Fibroblast of lung (primary cell): ENCODE measurements at regions not wholly inside any gene's neighbourhood (a gene's known extent, or its start where the extent isn't known, plus 50 kb on each side); places are given as distances from the start of the nearest gene placed in this dataset.

Experiments used
- DNase-seq, 2 donors: peaks; one replicate each; pipeline versions ENCODE4 v3.0.0 to v3.0.0-alpha.2; 2010; ENCODE audit warnings: low read depth in 2 of 2
- H2AFZ ChIP-seq: 2 replicates; pipeline ENCODE4 v1.5.1; 2012; ENCODE audit warnings: low read length, control low read depth, inconsistent platforms
- H3K27ac ChIP-seq: 2 replicates; pipeline ENCODE4 v1.5.1; 2011; ENCODE audit warnings: low read length, control low read depth; ENCODE audit not compliant: insufficient read depth
- H3K27me3 ChIP-seq: 2 replicates; pipeline ENCODE4 v1.5.1; 2011; ENCODE audit warnings: mild to moderate bottlenecking, low read length; ENCODE audit not compliant: control insufficient read depth, insufficient read depth
- H3K36me3 ChIP-seq: 2 replicates; pipeline ENCODE4 v1.5.1; 2011; ENCODE audit warnings: low read length; ENCODE audit not compliant: control insufficient read depth, insufficient read depth
- H3K4me1 ChIP-seq: 2 replicates; pipeline ENCODE4 v1.5.1; 2011; ENCODE audit warnings: low read length; ENCODE audit not compliant: control insufficient read depth, insufficient read depth; ENCODE audit errors: extremely low read depth
- H3K4me2 ChIP-seq: 2 replicates; pipeline ENCODE4 v1.5.1; 2011; ENCODE audit warnings: low read length, control low read depth; ENCODE audit not compliant: insufficient read depth; ENCODE audit errors: extremely low read depth
- H3K4me3 ChIP-seq, 4 experiments: fragments of 200-600 bp in 1 of 4; sonication (generic) in 1 of 4; replicated peaks in 1 of 4; 2 replicates each; pipeline ENCODE4 v1.5.1; 2011 to 2016; ENCODE audit warnings: low read length in 4 of 4, low read depth in 3 of 4, mild to moderate bottlenecking in 3 of 4, control low read depth in 2 of 4, inconsistent platforms in 1 of 4, mixed read lengths in 1 of 4; ENCODE audit not compliant: insufficient read depth in 1 of 4; ENCODE audit errors: control extremely low read depth in 1 of 4
- H3K79me2 ChIP-seq: 2 replicates; pipeline ENCODE4 v1.5.1; 2012; ENCODE audit warnings: mild to moderate bottlenecking, low read length, inconsistent platforms; ENCODE audit not compliant: control insufficient read depth, insufficient read depth
- H3K9ac ChIP-seq: 2 replicates; pipeline ENCODE4 v1.5.1; 2011; ENCODE audit warnings: mild to moderate bottlenecking, low read length, control low read depth; ENCODE audit not compliant: insufficient read depth
- H3K9me3 ChIP-seq: 2 replicates; pipeline ENCODE4 v1.5.1; 2012; ENCODE audit warnings: low read depth, low read length; ENCODE audit not compliant: control insufficient read depth, insufficient read depth
- H4K20me1 ChIP-seq: 2 replicates; pipeline ENCODE4 v1.5.1; 2011; ENCODE audit warnings: low read length; ENCODE audit not compliant: control insufficient read depth, insufficient read depth; ENCODE audit errors: extremely low read depth
- EZH2 ChIP-seq: IDR thresholded peaks from 2 replicates; pipeline ENCODE4 v1.5.1; 2012; ENCODE audit warnings: low read length, control low read depth, mild to moderate bottlenecking; ENCODE audit errors: missing control alignments
- TF ChIP-seq, protein P1 (sequence below), 2 donors: IDR thresholded peaks in 1 of 2; conservative IDR thresholded peaks in 1 of 2; 1 replicate in 1 of 2; 2 replicates in 1 of 2; pipeline ENCODE4 v1.5.1; 2011 to 2012; ENCODE audit warnings: low read length in 2 of 2, control low read depth in 1 of 2, inconsistent platforms in 1 of 2, low read depth in 1 of 2, mild to moderate bottlenecking in 1 of 2

DNA sequence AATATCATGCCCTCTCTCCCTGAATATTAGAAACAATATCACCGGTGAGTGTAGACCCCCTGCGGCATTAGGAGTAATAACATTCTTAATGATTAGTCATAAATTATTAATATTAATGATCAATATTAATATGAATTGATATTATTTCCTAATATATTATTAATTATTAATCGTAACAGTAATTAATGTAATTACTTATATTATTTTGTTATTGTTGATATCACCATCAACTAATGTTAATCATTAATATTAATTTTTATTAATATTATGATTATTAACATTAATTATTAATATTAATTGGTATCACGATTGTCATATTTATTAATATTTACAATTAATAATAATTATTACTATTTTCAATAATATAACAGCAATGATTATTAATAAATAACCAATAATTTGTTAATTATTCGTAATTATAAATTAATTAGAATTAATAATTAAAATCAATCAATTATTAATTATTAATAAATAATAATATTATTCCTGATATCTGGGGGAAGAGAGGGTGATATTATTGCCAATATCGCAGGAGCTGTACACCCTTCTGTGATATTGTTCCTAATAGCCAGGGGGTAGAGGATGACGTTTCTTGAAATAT is 528.8 kb upstream of the PCDH20 start:
- Histone ChIP-seq H4K20me1 (no peaks in the 10 kb centered on the region), H3K9me3 (no peaks in the 10 kb centered on the region)

DNA sequence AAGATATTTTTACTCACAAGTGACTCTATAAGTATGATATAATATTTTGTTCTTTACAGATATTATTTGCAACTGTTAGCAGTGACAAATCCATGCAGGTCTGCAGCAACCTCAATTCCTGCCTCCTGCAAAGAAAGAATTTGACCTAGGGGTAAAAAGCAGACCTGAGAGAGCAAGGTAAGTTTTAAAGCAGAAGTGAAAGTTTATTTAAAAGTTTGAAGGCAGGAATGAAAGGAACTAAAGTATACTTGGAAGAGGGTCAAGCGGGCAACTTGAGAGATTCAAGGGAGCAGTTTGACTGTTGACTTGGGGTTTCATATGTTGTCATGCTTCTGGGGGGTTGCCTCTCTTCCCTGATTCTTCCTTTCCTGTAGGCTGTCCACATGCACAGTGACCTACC is 520.1 kb upstream of the PCDH20 start:
- DNase-seq, result no peak
- Histone ChIP-seq H3K4me3 (no peak overlapping the region), H3K36me3 (no peaks in the 10 kb centered on the region), H3K4me2 (no peak overlapping the region), H3K27ac (no peak overlapping the region), H3K27me3 (no peaks in the 10 kb centered on the region), H4K20me1 (no peaks in the 10 kb centered on the region), H3K9ac (no peak overlapping the region), H3K9me3 (no peaks in the 10 kb centered on the region), H2AFZ (no peak overlapping the region), H3K4me1 (no peaks in the 10 kb centered on the region), H3K79me2 (no peaks in the 10 kb centered on the region)
- no peak for TF ChIP-seq EZH2
- TF ChIP-seq, protein P1, sequence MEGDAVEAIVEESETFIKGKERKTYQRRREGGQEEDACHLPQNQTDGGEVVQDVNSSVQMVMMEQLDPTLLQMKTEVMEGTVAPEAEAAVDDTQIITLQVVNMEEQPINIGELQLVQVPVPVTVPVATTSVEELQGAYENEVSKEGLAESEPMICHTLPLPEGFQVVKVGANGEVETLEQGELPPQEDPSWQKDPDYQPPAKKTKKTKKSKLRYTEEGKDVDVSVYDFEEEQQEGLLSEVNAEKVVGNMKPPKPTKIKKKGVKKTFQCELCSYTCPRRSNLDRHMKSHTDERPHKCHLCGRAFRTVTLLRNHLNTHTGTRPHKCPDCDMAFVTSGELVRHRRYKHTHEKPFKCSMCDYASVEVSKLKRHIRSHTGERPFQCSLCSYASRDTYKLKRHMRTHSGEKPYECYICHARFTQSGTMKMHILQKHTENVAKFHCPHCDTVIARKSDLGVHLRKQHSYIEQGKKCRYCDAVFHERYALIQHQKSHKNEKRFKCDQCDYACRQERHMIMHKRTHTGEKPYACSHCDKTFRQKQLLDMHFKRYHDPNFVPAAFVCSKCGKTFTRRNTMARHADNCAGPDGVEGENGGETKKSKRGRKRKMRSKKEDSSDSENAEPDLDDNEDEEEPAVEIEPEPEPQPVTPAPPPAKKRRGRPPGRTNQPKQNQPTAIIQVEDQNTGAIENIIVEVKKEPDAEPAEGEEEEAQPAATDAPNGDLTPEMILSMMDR (conservative IDR thresholded peaks at IDR 0.05 in 1 of 2, IDR thresholded peaks at IDR 0.05 in 1 of 2; ENCODE audit: low read depth in 1 of 2, low read length in 2 of 2), result no peak

More for the DNA sequence above, 528.8 kb upstream of the PCDH20 start:
- H3K36me3 ChIP-seq, result no peaks in the 10 kb centered on the region
- H3K4me3 ChIP-seq, result no peak overlapping the region
- no peak for DNase-seq
- no peak overlapping the region for H3K27ac ChIP-seq
- no peaks in the 10 kb centered on the region for H3K4me1 ChIP-seq
- no peak for TF ChIP-seq EZH2
- TF ChIP-seq, protein P1 (conservative IDR thresholded peaks at IDR 0.05 in 1 of 2, IDR thresholded peaks at IDR 0.05 in 1 of 2; ENCODE audit: low read depth in 1 of 2, low read length in 2 of 2), result no peak
- H2AFZ ChIP-seq, result no peak overlapping the region
- H3K9ac ChIP-seq, result no peak overlapping the region
- H3K27me3 ChIP-seq, result no peaks in the 10 kb centered on the region
- H3K4me2 ChIP-seq, result no peak overlapping the region
- no peaks in the 10 kb centered on the region for H3K79me2 ChIP-seq

DNA sequence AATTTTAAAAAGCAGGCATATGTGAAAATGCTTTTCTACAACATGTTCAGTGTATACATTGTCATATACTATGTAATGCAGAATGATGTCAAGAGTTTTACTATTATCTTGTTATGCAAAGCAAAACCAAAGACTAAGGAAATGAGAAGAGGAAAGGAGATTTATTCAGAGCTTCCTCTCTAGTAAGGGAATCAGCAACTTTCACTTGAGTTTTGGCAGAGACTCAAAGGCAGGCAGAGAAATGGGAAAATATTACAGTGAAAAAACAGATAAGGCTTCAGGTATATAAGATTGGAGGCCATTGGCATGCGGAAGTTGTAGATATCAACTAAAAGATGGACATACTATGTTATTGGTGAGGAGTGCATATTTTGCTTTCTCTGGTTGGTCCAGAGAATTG is 512.0 kb upstream of the PCDH20 start:
- H3K9me3 ChIP-seq, result no peaks in the 10 kb centered on the region
- H4K20me1 ChIP-seq, result no peaks in the 10 kb centered on the region
- TF ChIP-seq, protein P1 (conservative IDR thresholded peaks at IDR 0.05 in 1 of 2, IDR thresholded peaks at IDR 0.05 in 1 of 2; ENCODE audit: low read depth in 1 of 2, low read length in 2 of 2), result no peak
- no peak for TF ChIP-seq EZH2
- no peak overlapping the region for H2AFZ ChIP-seq
- no peaks in the 10 kb centered on the region for H3K79me2 ChIP-seq
- H3K9ac ChIP-seq, result no peak overlapping the region
- H3K4me1 ChIP-seq, result no peaks in the 10 kb centered on the region
- no peaks in the 10 kb centered on the region for H3K27me3 ChIP-seq
- H3K4me3 ChIP-seq, result no peak overlapping the region
- no peak overlapping the region for H3K4me2 ChIP-seq
- no peak for DNase-seq
- no peak overlapping the region for H3K27ac ChIP-seq
- no peaks in the 10 kb centered on the region for H3K36me3 ChIP-seq
